Hematopoietic multipotent progenitor cell treated with erythropoietin and hydrocortisone succinate and interleukin-3 and kit ligand, for 4 days (in vitro differentiated cells): ENCODE measurements at regions not wholly inside any gene's neighbourhood (a gene's known extent, or its start where the extent isn't known, plus 50 kb on each side); places are given as distances from the start of the nearest gene placed in this dataset.
"Not testable (repeated sequence)": the region's sequence is repeated elsewhere in the genome, so short reads cannot be mapped to it uniquely, and the experiment has no call there.

Source experiments
- DNase-seq: peaks from one replicate; pipeline ENCODE4 v3.0.0-alpha.2; 2015

GRCh38 chr5:118466418-118466817 is 521.9 kb downstream of the DTWD2 start:
- DNase-seq = no peak

GRCh38 chr5:118462276-118462675 is 526.1 kb downstream of the DTWD2 start:
- DNase-seq = not testable (repeated sequence)

GRCh38 chr5:118461436-118461835 is 526.9 kb downstream of the DTWD2 start:
- DNase-seq = no peak

GRCh38 chr5:118459490-118459889 is 528.9 kb downstream of the DTWD2 start:
- DNase-seq = no peak

GRCh38 chr5:118456085-118456484 is 532.3 kb downstream of the DTWD2 start:
- DNase-seq = no peak

GRCh38 chr5:118451697-118452247 is 536.6 kb downstream of the DTWD2 start:
- no peak for DNase-seq

- DNase-seq = no peak
These were observed 537.6 kb downstream of the DTWD2 start for GRCh38 chr5:118450554-118451332.

- no peak for DNase-seq
These were observed 541.0 kb downstream of the DTWD2 start for GRCh38 chr5:118447350-118447749.

GRCh38 chr5:118441956-118442355 is 546.4 kb downstream of the DTWD2 start:
- DNase-seq = no peak

- DNase-seq = no peak
These were observed 547.3 kb downstream of the DTWD2 start for GRCh38 chr5:118441034-118441433.

- no peak for DNase-seq
These were observed 547.9 kb downstream of the DTWD2 start for GRCh38 chr5:118440496-118440895.

GRCh38 chr5:118439831-118440230 is 548.5 kb downstream of the DTWD2 start:
- DNase-seq = no peak

GRCh38 chr5:118435131-118435530 is 553.2 kb downstream of the DTWD2 start:
- DNase-seq = no peak

GRCh38 chr5:118434522-118434921 is 553.8 kb downstream of the DTWD2 start:
- DNase-seq = no peak

GRCh38 chr5:118430076-118430475 is 558.3 kb downstream of the DTWD2 start:
- DNase-seq = no peak

- DNase-seq = no peak
These were observed 580.4 kb downstream of the DTWD2 start for GRCh38 chr5:118407958-118408357.

- DNase-seq = no peak
These were observed 582.7 kb downstream of the DTWD2 start for GRCh38 chr5:118405650-118406061.

GRCh38 chr5:118397236-118397635 is 591.1 kb downstream of the DTWD2 start:
- DNase-seq = no peak

GRCh38 chr5:118392491-118392890 is 595.9 kb downstream of the DTWD2 start:
- DNase-seq = no peak

GRCh38 chr5:118382931-118383330 is 605.4 kb downstream of the DTWD2 start:
- not testable (repeated sequence) for DNase-seq

- no peak for DNase-seq
These were observed 608.9 kb downstream of the DTWD2 start for GRCh38 chr5:118379470-118379869.

- no peak for DNase-seq
These were observed 609.4 kb downstream of the DTWD2 start for GRCh38 chr5:118378959-118379358.

GRCh38 chr5:118377420-118377819 is 610.9 kb downstream of the DTWD2 start:
- no peak for DNase-seq

- DNase-seq = no peak
These were observed 616.1 kb downstream of the DTWD2 start for GRCh38 chr5:118371973-118372831.
